Mammary epithelial cell (primary cell): ENCODE measurements at regions not wholly inside any gene's neighbourhood (a gene's known extent, or its start where the extent isn't known, plus 50 kb on each side); places are given as distances from the start of the nearest gene placed in this dataset.

Source experiments
- EZH2 ChIP-seq: IDR thresholded peaks from 2 replicates; pipeline ENCODE4 v1.6.1; 2012; ENCODE audit warnings: low read length, inconsistent platforms, borderline replicate concordance
- TF ChIP-seq, protein P1 (sequence below), 2 donors: IDR thresholded peaks in 1 of 2; conservative IDR thresholded peaks in 1 of 2; 2 replicates each; pipeline ENCODE4 v1.5.1; 2011 to 2012; ENCODE audit warnings: inconsistent platforms in 2 of 2, low read length in 2 of 2, mild to moderate bottlenecking in 2 of 2, control low read depth in 1 of 2, low read depth in 1 of 2; ENCODE audit not compliant: insufficient read depth in 1 of 2; ENCODE audit errors: extremely low read depth in 1 of 2

DNA sequence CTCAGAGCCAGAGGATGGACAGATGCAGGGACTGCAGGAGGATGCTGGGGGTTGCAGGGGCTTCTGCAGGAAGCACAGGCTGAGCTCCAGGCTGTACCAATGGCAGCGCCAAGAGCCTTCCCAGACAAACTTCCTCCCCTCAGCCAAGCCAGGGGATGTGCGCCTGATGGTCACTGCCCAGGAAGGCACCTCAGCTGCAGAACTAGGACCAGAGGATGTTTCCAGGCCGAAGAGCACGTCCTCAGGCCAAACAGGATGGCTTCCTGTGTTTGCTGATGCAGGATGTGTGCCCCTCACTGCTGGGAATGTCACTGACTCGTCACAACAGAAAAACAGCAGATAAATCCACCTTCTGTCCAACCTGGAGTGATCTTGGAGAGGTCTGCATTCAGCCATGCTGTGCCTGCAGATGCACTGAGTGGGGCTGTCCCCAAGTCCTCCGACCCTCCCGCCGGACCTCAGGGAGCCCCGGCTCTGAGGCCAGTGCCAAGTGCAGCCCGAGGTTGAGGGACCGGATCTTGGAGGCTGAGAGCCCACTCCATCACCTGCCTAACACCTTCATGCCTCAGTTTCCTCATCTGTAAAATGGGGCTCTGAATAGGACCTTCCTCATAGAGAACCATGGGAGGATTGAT lies 152.5 kb upstream of the CHST15 start:
- TF ChIP-seq, protein P1, sequence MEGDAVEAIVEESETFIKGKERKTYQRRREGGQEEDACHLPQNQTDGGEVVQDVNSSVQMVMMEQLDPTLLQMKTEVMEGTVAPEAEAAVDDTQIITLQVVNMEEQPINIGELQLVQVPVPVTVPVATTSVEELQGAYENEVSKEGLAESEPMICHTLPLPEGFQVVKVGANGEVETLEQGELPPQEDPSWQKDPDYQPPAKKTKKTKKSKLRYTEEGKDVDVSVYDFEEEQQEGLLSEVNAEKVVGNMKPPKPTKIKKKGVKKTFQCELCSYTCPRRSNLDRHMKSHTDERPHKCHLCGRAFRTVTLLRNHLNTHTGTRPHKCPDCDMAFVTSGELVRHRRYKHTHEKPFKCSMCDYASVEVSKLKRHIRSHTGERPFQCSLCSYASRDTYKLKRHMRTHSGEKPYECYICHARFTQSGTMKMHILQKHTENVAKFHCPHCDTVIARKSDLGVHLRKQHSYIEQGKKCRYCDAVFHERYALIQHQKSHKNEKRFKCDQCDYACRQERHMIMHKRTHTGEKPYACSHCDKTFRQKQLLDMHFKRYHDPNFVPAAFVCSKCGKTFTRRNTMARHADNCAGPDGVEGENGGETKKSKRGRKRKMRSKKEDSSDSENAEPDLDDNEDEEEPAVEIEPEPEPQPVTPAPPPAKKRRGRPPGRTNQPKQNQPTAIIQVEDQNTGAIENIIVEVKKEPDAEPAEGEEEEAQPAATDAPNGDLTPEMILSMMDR (conservative IDR thresholded peaks at IDR 0.05 in 1 of 2, IDR thresholded peaks at IDR 0.05 in 1 of 2; ENCODE audit: extremely low read depth in 1 of 2, insufficient read depth in 1 of 2, low read depth in 1 of 2, low read length in 2 of 2), result no peak
- TF ChIP-seq EZH2, result no peak
